ENCODE measurements at regions not wholly inside any gene's neighbourhood (a gene's known extent, or its start where the extent isn't known, plus 50 kb on each side); places are given as distances from the start of the nearest gene placed in this dataset.

DNA sequence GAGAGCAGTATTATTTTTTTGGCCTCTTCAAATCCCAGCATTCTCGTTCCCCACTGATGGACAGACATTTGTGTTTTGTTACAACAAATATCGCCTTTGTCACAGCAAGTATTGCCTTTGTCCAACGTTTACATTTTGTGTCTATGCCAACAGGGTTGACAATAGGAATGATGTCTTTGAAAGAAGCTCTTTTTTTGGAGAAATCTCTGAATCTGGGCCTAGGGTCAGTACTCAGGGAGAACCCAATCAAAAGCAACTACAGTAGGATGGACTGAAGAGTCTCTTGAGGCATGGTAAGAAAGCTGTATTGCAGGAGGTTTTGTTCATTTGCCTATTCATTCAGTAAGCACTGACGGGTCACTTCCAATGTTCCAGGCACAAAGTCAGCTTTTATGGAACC is 57.7 kb upstream of the KLF14 start:
- TF ChIP-seq, protein P1, sequence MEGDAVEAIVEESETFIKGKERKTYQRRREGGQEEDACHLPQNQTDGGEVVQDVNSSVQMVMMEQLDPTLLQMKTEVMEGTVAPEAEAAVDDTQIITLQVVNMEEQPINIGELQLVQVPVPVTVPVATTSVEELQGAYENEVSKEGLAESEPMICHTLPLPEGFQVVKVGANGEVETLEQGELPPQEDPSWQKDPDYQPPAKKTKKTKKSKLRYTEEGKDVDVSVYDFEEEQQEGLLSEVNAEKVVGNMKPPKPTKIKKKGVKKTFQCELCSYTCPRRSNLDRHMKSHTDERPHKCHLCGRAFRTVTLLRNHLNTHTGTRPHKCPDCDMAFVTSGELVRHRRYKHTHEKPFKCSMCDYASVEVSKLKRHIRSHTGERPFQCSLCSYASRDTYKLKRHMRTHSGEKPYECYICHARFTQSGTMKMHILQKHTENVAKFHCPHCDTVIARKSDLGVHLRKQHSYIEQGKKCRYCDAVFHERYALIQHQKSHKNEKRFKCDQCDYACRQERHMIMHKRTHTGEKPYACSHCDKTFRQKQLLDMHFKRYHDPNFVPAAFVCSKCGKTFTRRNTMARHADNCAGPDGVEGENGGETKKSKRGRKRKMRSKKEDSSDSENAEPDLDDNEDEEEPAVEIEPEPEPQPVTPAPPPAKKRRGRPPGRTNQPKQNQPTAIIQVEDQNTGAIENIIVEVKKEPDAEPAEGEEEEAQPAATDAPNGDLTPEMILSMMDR (IDR thresholded peaks at IDR 0.05; ENCODE audit: borderline replicate concordance, extremely low read depth, low read length, poor library complexity, severe bottlenecking), result no peak
- TF ChIP-seq EZH2 (IDR thresholded peaks at IDR 0.05; ENCODE audit: borderline replicate concordance, low read depth, low read length, severe bottlenecking), result no peak
